ENCODE measurements at regions not wholly inside any gene's neighbourhood (a gene's known extent, or its start where the extent isn't known, plus 50 kb on each side); places are given as distances from the start of the nearest gene placed in this dataset.

DNA sequence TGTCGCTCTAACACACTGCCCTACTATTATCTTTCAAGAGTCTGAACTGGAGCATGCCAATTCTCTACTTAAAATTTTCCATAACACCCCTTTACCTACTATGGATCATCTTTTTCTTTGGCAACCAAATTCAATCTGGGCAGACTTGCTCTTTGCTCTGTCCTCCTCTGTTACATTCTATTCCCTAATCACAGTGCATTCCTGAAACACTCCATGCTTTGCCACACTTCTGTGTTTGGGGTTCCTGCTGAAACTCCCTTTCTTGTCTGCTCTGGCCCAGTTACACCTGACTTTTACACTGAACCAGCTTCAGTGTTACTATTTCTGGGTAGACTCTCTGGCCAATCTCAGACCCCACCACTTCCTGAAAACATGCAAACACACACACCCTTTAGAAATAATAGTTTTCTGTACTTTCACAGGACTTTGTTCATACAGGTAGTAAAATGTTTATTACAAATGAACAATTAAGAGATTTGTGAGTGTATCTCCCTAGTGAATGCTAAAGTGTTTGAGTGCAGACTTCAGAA is 119.9 kb upstream of the DCC start:
- POLR2A ChIA-PET, result no interaction called here
- Histone ChIP-seq H3K4me3 (no peak overlapping the region), H3K79me2 (ENCODE audit: control insufficient read depth, insufficient read depth, low read length) (no peaks in the 10 kb centered on the region), H3K27ac (ENCODE audit: control insufficient read depth, insufficient read depth) (no peak overlapping the region), H3K9ac (ENCODE audit: control insufficient read depth, insufficient read depth, low read length) (no peak overlapping the region), H3K4me2 (ENCODE audit: control insufficient read depth, insufficient read depth) (no peak overlapping the region), H4K20me1 (ENCODE audit: control insufficient read depth, insufficient read depth) (no peaks in the 10 kb centered on the region), H3K36me3 (ENCODE audit: control insufficient read depth in 2 of 2, insufficient read depth in 2 of 2, low read length in 1 of 2) (no peaks in the 10 kb centered on the region), H3K4me1 (ENCODE audit: control insufficient read depth, insufficient read depth, low read length) (no peaks in the 10 kb centered on the region), H3K27me3 (replicated peaks in 1 of 2; ENCODE audit: control insufficient read depth in 2 of 2, insufficient read depth in 2 of 2, low read length in 1 of 2) (no peaks in the 10 kb centered on the region), H3K9me3 (replicated peaks; ENCODE audit: control insufficient read depth, insufficient read depth, low read length) (no peaks in the 10 kb centered on the region), H2AFZ (ENCODE audit: control insufficient read depth, low read depth, low read length) (no peak overlapping the region)
- DNase-seq (ENCODE audit: low read depth, low spot score) (peak; percentile 8), ATAC-seq (0 out of 3 replicates have a peak, but pooled peaks have one; percentile 27), FAIRE-seq (no peak)
- in situ Hi-C loops (cut with MboI), result no loop called here
- WGBS (ENCODE audit: insufficient coverage, insufficient replicate concordance, low lambda C conversion rate, missing lambda C conversion rate), result 0% methylated on average over 1 of the region's 1 CpG
- no TSS peak for BruUV-seq (replicated peaks)
- TF ChIP-seq, protein P1, sequence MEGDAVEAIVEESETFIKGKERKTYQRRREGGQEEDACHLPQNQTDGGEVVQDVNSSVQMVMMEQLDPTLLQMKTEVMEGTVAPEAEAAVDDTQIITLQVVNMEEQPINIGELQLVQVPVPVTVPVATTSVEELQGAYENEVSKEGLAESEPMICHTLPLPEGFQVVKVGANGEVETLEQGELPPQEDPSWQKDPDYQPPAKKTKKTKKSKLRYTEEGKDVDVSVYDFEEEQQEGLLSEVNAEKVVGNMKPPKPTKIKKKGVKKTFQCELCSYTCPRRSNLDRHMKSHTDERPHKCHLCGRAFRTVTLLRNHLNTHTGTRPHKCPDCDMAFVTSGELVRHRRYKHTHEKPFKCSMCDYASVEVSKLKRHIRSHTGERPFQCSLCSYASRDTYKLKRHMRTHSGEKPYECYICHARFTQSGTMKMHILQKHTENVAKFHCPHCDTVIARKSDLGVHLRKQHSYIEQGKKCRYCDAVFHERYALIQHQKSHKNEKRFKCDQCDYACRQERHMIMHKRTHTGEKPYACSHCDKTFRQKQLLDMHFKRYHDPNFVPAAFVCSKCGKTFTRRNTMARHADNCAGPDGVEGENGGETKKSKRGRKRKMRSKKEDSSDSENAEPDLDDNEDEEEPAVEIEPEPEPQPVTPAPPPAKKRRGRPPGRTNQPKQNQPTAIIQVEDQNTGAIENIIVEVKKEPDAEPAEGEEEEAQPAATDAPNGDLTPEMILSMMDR (IDR thresholded peaks at IDR 0.05 in 2 of 3, conservative IDR thresholded peaks at IDR 0.05 in 1 of 3; ENCODE audit: control insufficient read depth in 2 of 3, extremely low read depth in 1 of 3, insufficient read depth in 1 of 3, low read depth in 3 of 3, low read length in 3 of 3), result no peak
- TF ChIP-seq CUX1 (IDR thresholded peaks at IDR 0.05; ENCODE audit: insufficient replicate concordance, low read depth, low read length), result no peak
- TF ChIP-seq SPI1 (IDR thresholded peaks at IDR 0.05; ENCODE audit: borderline replicate concordance, insufficient read depth, low read depth, low read length), result peak; percentile 29; the same call in 1 of the 2 replicates
- TF ChIP-seq, protein P2, sequence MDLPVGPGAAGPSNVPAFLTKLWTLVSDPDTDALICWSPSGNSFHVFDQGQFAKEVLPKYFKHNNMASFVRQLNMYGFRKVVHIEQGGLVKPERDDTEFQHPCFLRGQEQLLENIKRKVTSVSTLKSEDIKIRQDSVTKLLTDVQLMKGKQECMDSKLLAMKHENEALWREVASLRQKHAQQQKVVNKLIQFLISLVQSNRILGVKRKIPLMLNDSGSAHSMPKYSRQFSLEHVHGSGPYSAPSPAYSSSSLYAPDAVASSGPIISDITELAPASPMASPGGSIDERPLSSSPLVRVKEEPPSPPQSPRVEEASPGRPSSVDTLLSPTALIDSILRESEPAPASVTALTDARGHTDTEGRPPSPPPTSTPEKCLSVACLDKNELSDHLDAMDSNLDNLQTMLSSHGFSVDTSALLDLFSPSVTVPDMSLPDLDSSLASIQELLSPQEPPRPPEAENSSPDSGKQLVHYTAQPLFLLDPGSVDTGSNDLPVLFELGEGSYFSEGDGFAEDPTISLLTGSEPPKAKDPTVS (IDR thresholded peaks at IDR 0.05; ENCODE audit: low read depth, low read length), result no peak
- no peak for TF ChIP-seq CHD2 (IDR thresholded peaks at IDR 0.05; ENCODE audit: borderline replicate concordance, low read depth, low read length)
- TF ChIP-seq EZH2 (IDR thresholded peaks at IDR 0.05; ENCODE audit: borderline replicate concordance, control insufficient read depth, low read depth, low read length), result no peak
- no peak for TF ChIP-seq CREB1 (IDR thresholded peaks at IDR 0.05; ENCODE audit: low read depth)
- TF ChIP-seq MEF2B (IDR thresholded peaks at IDR 0.05; ENCODE audit: partially characterized antibody, poor library complexity, severe bottlenecking), result peak; percentile 68
- no peak for TF ChIP-seq IKZF1 (conservative IDR thresholded peaks at IDR 0.05)
- TF ChIP-seq BHLHE40 (IDR thresholded peaks at IDR 0.05; ENCODE audit: borderline replicate concordance in 1 of 2, low read depth in 2 of 2, low read length in 1 of 2), result no peak
- TF ChIP-seq NR2C2 (IDR thresholded peaks at IDR 0.05; ENCODE audit: borderline replicate concordance, control insufficient read depth, insufficient read length, low read depth), result no peak
- TF ChIP-seq, protein P3, sequence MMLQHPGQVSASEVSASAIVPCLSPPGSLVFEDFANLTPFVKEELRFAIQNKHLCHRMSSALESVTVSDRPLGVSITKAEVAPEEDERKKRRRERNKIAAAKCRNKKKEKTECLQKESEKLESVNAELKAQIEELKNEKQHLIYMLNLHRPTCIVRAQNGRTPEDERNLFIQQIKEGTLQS (IDR thresholded peaks at IDR 0.05; ENCODE audit: borderline replicate concordance, extremely low read depth, low read depth, low read length), result no peak
- intact Hi-C loops (cut with micrococcal nuclease; ENCODE audit: unreplicated experiment), result no loop called here
- SMC1A ChIA-PET (ENCODE audit: uncharacterized antibody, unreplicated experiment), result interaction anchor here (0.5 to 1.8 kb wide), 3 partner anchors 10 to 191 kb away, joined by 3 to 6 read pairs (median 3); no protein-coding TSS in a partner anchor
- RAD21 ChIA-PET (ENCODE audit: unreplicated experiment), result no interaction called here
- CTCF ChIA-PET, result interaction anchor here (1.6 kb wide), 1 partner anchor 599 kb away, joined by 5 read pairs; no protein-coding TSS in a partner anchor

Measured in GM12878 (cell line).